Astrocyte (in vitro differentiated cells and primary cell): ENCODE measurements at regions not wholly inside any gene's neighbourhood (a gene's known extent, or its start where the extent isn't known, plus 50 kb on each side); places are given as distances from the start of the nearest gene placed in this dataset.

Experiments used
- CTCF ChIP-seq: IDR thresholded peaks from 2 replicates; pipeline ENCODE4 v1.5.1; 2011; ENCODE audit warnings: low read depth, mild to moderate bottlenecking, inconsistent platforms, low read length, moderate library complexity; ENCODE audit not compliant: insufficient read depth
- EZH2 ChIP-seq: IDR thresholded peaks from 2 replicates; pipeline ENCODE4 v1.6.1; 2012; ENCODE audit warnings: mild to moderate bottlenecking, low read length, inconsistent platforms; ENCODE audit not compliant: insufficient read depth

GRCh38 chr3:87127281-87127680, 99.8 kb upstream of the CHMP2B start:
- TF ChIP-seq CTCF (no peak), EZH2 (no peak)
